ENCODE measurements at regions not wholly inside any gene's neighbourhood (a gene's known extent, or its start where the extent isn't known, plus 50 kb on each side); places are given as distances from the start of the nearest gene placed in this dataset.

GRCh38 chr7:124655990-124656389 lies 109.6 kb downstream of the GPR37 start:
- no peak for DNase-seq (ENCODE audit: low read depth in 1 of 2, low spot score in 1 of 2)
- TF ChIP-seq REST (IDR thresholded peaks at IDR 0.05; ENCODE audit: insufficient replicate concordance, low read depth) (no peak), CTCF (IDR thresholded peaks at IDR 0.05; ENCODE audit: insufficient read depth, low read length) (no peak)
- Histone ChIP-seq H3K4me3 (replicated peaks; ENCODE audit: insufficient read depth, low read length) (no peak overlapping the region), H3K27ac (replicated peaks) (no peak overlapping the region), H3K27me3 (ENCODE audit: insufficient read depth, poor library complexity, severe bottlenecking) (no peaks in the 10 kb centered on the region)

GRCh38 chr7:124652237-124652636 lies 113.4 kb downstream of the GPR37 start:
- TF ChIP-seq GABPA (IDR thresholded peaks at IDR 0.05; ENCODE audit: low read depth), result no peak
- TF ChIP-seq SPI1 (IDR thresholded peaks at IDR 0.05; ENCODE audit: borderline replicate concordance, low read depth), result no peak
- no peak for TF ChIP-seq CTCF (IDR thresholded peaks at IDR 0.05; ENCODE audit: insufficient read depth, low read length)
- no peak for TF ChIP-seq REST (IDR thresholded peaks at IDR 0.05; ENCODE audit: insufficient replicate concordance, low read depth)
- no peak for TF ChIP-seq POLR2AphosphoS5 (IDR thresholded peaks at IDR 0.05; ENCODE audit: low read depth)
- Histone ChIP-seq H3K27ac (replicated peaks) (no peak overlapping the region), H3K27me3 (ENCODE audit: insufficient read depth, poor library complexity, severe bottlenecking) (no peaks in the 10 kb centered on the region), H3K4me3 (replicated peaks; ENCODE audit: insufficient read depth, low read length) (no peak overlapping the region)
- no peak for DNase-seq (ENCODE audit: low read depth in 1 of 2, low spot score in 1 of 2)

- H3K27me3 ChIP-seq (ENCODE audit: insufficient read depth, poor library complexity, severe bottlenecking), result no peaks in the 10 kb centered on the region
- H3K27ac ChIP-seq (replicated peaks), result no peak overlapping the region
These were observed 114.5 kb downstream of the GPR37 start for GRCh38 chr7:124651136-124651535.

More at GRCh38 chr7:124651136-124651535, 114.5 kb downstream of the GPR37 start:
- no peak for DNase-seq (ENCODE audit: low read depth in 1 of 2, low spot score in 1 of 2)
- no peak overlapping the region for H3K4me3 ChIP-seq (replicated peaks; ENCODE audit: insufficient read depth, low read length)
- TF ChIP-seq CTCF (IDR thresholded peaks at IDR 0.05; ENCODE audit: insufficient read depth, low read length) (no peak), SPI1 (IDR thresholded peaks at IDR 0.05; ENCODE audit: borderline replicate concordance, low read depth) (no peak), GABPA (IDR thresholded peaks at IDR 0.05; ENCODE audit: low read depth) (no peak), POLR2AphosphoS5 (IDR thresholded peaks at IDR 0.05; ENCODE audit: low read depth) (no peak), REST (IDR thresholded peaks at IDR 0.05; ENCODE audit: insufficient replicate concordance, low read depth) (no peak)

All from HL-60 (cell line).